Mucosa of gallbladder (tissue), 1 donor: ENCODE measurements at regions not wholly inside any gene's neighbourhood (a gene's known extent, or its start where the extent isn't known, plus 50 kb on each side); places are given as distances from the start of the nearest gene placed in this dataset.

Source experiments
- DNase-seq: peaks from one replicate; pipeline ENCODE4 v3.0.0-alpha.2; 2020; ENCODE audit warnings: low spot score
- donor health status: DM: no; HTN: no; CAD: no.

GRCh38 chr1:40914927-40915569 is 52.9 kb upstream of the CITED4 start:
- no peak for DNase-seq

GRCh38 chr1:40915581-40915980 is 53.4 kb upstream of the CITED4 start:
- no peak for DNase-seq

- DNase-seq: no peak
These were observed 56.0 kb upstream of the CITED4 start for GRCh38 chr1:40917995-40918711.

GRCh38 chr1:40919475-40920011 is 57.4 kb upstream of the CITED4 start:
- peak; percentile 84 for DNase-seq

GRCh38 chr1:40921522-40921921 is 58.0 kb upstream of the CTPS1 start:
- no peak for DNase-seq

- DNase-seq: no peak
These were observed 57.4 kb upstream of the CTPS1 start for GRCh38 chr1:40921981-40922677.

GRCh38 chr1:40922969-40923368 is 56.5 kb upstream of the CTPS1 start:
- DNase-seq: peak; percentile 41

GRCh38 chr1:40923511-40924020 is 55.9 kb upstream of the CTPS1 start:
- no peak for DNase-seq

GRCh38 chr1:40924767-40925166 is 54.7 kb upstream of the CTPS1 start:
- no peak for DNase-seq

GRCh38 chr1:40925834-40926410 is 53.6 kb upstream of the CTPS1 start:
- DNase-seq: no peak

GRCh38 chr1:40926441-40926840 is 53.1 kb upstream of the CTPS1 start:
- no peak for DNase-seq

GRCh38 chr1:40927781-40928180 is 51.7 kb upstream of the CTPS1 start:
- no peak for DNase-seq

- no peak for DNase-seq
These were observed 50.8 kb upstream of the CTPS1 start for GRCh38 chr1:40928699-40929098.

GRCh38 chr1:40929155-40929554 is 50.3 kb upstream of the CTPS1 start:
- no peak for DNase-seq
